K562 (cell line): ENCODE measurements at regions not wholly inside any gene's neighbourhood (a gene's known extent, or its start where the extent isn't known, plus 50 kb on each side); places are given as distances from the start of the nearest gene placed in this dataset.
A peak's percentile ranks its signal among the peaks of the same experiment; 100 is the strongest.

Experiments used
- DACH1 ChIP-seq: fragments of 450-650 bp; IDR thresholded peaks from 2 replicates; pipeline ENCODE4 v1.6.1; 2018; ENCODE audit not compliant: partially characterized antibody
- ESRRA ChIP-seq: fragments of 450-650 bp; IDR thresholded peaks from 2 replicates; pipeline ENCODE4 v1.6.1; 2014; ENCODE audit warnings: low read depth, mild to moderate bottlenecking, moderate library complexity, borderline replicate concordance
- FOXJ3 ChIP-seq: sonication (generic); formaldehyde crosslinking; IDR thresholded peaks from 2 replicates; pipeline ENCODE4 v1.4.0; 2020; ENCODE audit warnings: mild to moderate bottlenecking, missing genetic modification reagents
- FOXM1 ChIP-seq, 2 experiments: fragments of 450-650 bp in 1 of 2; sonication (generic) in 1 of 2; formaldehyde crosslinking in 1 of 2; IDR thresholded peaks; 2 replicates each; pipeline versions ENCODE4 v1.6.1 to v1.9.0; 2017 to 2022; ENCODE audit warnings: low read depth in 2 of 2, mild to moderate bottlenecking in 2 of 2, missing genetic modification reagents in 1 of 2, moderate library complexity in 1 of 2
- GATAD2B ChIP-seq: fragments of 450-650 bp; IDR thresholded peaks from 2 replicates; pipeline ENCODE4 v1.6.1; 2017; ENCODE audit warnings: mild to moderate bottlenecking, borderline replicate concordance
- HOXB6 ChIP-seq: fragments of 250-450 bp; sonication (Bioruptor Pico); IDR thresholded peaks from 2 replicates; pipeline ENCODE4 v1.5.1; 2022; ENCODE audit warnings: mild to moderate bottlenecking, borderline replicate concordance
- KAT7 ChIP-seq: sonication (generic); formaldehyde crosslinking; IDR thresholded peaks from 2 replicates; pipeline ENCODE4 v1.8.0; 2022; ENCODE audit warnings: missing genetic modification reagents, mild to moderate bottlenecking, borderline replicate concordance
- MAZ ChIP-seq, 2 experiments: fragments of 450-650 bp in 1 of 2; sonication (generic) in 1 of 2; formaldehyde crosslinking; IDR thresholded peaks in 1 of 2; conservative IDR thresholded peaks in 1 of 2; 2 replicates each; pipeline versions ENCODE4 v1.4.0 to v1.5.0; 2020; ENCODE audit warnings: mild to moderate bottlenecking in 1 of 2, missing genetic modification reagents in 1 of 2
- NELFE ChIP-seq: IDR thresholded peaks from 2 replicates; pipeline ENCODE4 v1.6.1; 2011; ENCODE audit warnings: mild to moderate bottlenecking; ENCODE audit not compliant: insufficient read depth, insufficient read length
- RBM17 ChIP-seq: fragments of 200-400 bp; formaldehyde crosslinking; IDR thresholded peaks from 2 replicates; pipeline ENCODE4 v1.6.1; 2017; ENCODE audit warnings: low read depth, mild to moderate bottlenecking, low read length, borderline replicate concordance
- SOX6 ChIP-seq: fragments of 450-650 bp; IDR thresholded peaks from 2 replicates; pipeline ENCODE4 v1.6.1; 2014; ENCODE audit warnings: mild to moderate bottlenecking
- SRSF9 ChIP-seq: fragments of 200-400 bp; formaldehyde crosslinking; IDR thresholded peaks from 2 replicates; pipeline ENCODE4 v1.6.1; 2017; ENCODE audit warnings: low read depth, low read length, borderline replicate concordance
- TAF1 ChIP-seq: IDR thresholded peaks from 2 replicates; pipeline ENCODE4 v1.6.1; 2011; ENCODE audit warnings: mild to moderate bottlenecking, low read length, moderate library complexity; ENCODE audit not compliant: insufficient read depth, control insufficient read depth, severe bottlenecking; ENCODE audit errors: extremely low read depth
- TCF3 ChIP-seq: sonication (generic); formaldehyde crosslinking; IDR thresholded peaks from 2 replicates; pipeline ENCODE4 v1.4.0; 2020; ENCODE audit warnings: mild to moderate bottlenecking, missing genetic modification reagents
- ZBED1 ChIP-seq: IDR thresholded peaks from 2 replicates; pipeline ENCODE4 v1.6.1; 2014
- ZNF274 ChIP-seq: IDR thresholded peaks from 2 replicates; pipeline ENCODE4 v1.6.1; 2011; ENCODE audit warnings: low read depth, mild to moderate bottlenecking, low read length, moderate library complexity, borderline replicate concordance
- ZNF354B ChIP-seq: fragments of 250-450 bp; sonication (Bioruptor Pico); IDR thresholded peaks from 2 replicates; pipeline ENCODE4 v1.4.0; 2020
- ZNF609 ChIP-seq: sonication (generic); formaldehyde crosslinking; IDR thresholded peaks from 2 replicates; pipeline ENCODE4 v1.8.1; 2023; ENCODE audit warnings: missing genetic modification reagents, mild to moderate bottlenecking, borderline replicate concordance
- ZNF696 ChIP-seq: fragments of 250-450 bp; sonication (Bioruptor Pico); conservative IDR thresholded peaks from 2 replicates; pipeline ENCODE4 v1.4.0; 2020; ENCODE audit warnings: mild to moderate bottlenecking, moderate library complexity
- ZNF785 ChIP-seq: fragments of 250-450 bp; sonication (Bioruptor Pico); IDR thresholded peaks from 2 replicates; pipeline ENCODE4 v1.4.0; 2020; ENCODE audit warnings: mild to moderate bottlenecking
- TF ChIP-seq, protein P1 (sequence below): fragments of 450-650 bp; conservative IDR thresholded peaks from 2 replicates; pipeline ENCODE4 v1.6.1; 2016; ENCODE audit warnings: missing genetic modification characterization, low read depth, mild to moderate bottlenecking, control low read depth, missing compliant biosample characterization

- TF ChIP-seq DACH1 (no peak), ZNF785 (CRISPR knock-in tag) (no peak), GATAD2B (no peak), TCF3 (CRISPR knock-in tag) (peak; percentile 86), KAT7 (CRISPR knock-in tag) (no peak), SOX6 (peak; percentile 46; the same call in 1 of the 2 replicates), SRSF9 (no peak), FOXM1 (IDR thresholded peaks at IDR 0.05; ENCODE audit: low read depth) (no peak), FOXM1 (CRISPR knock-in tag; IDR thresholded peaks at IDR 0.05; ENCODE audit: low read depth) (no peak), FOXJ3 (CRISPR knock-in tag) (no peak), ZNF696 (CRISPR knock-in tag) (no peak), ZNF274 (no peak), HOXB6 (CRISPR knock-in tag) (no peak), ZNF354B (CRISPR knock-in tag) (no peak), MAZ (CRISPR knock-in tag; conservative IDR thresholded peaks at IDR 0.05 in 1 of 2, IDR thresholded peaks at IDR 0.05 in 1 of 2) (0 out of 4 replicates have a peak, but pooled peaks have one; percentile 23 to 24), ZBED1 (no peak), ZNF609 (CRISPR knock-in tag) (no peak), TAF1 (no peak), ESRRA (peak; percentile 68; the same call in 1 of the 2 replicates), RBM17 (no peak), NELFE (no peak)
- TF ChIP-seq, protein P1, sequence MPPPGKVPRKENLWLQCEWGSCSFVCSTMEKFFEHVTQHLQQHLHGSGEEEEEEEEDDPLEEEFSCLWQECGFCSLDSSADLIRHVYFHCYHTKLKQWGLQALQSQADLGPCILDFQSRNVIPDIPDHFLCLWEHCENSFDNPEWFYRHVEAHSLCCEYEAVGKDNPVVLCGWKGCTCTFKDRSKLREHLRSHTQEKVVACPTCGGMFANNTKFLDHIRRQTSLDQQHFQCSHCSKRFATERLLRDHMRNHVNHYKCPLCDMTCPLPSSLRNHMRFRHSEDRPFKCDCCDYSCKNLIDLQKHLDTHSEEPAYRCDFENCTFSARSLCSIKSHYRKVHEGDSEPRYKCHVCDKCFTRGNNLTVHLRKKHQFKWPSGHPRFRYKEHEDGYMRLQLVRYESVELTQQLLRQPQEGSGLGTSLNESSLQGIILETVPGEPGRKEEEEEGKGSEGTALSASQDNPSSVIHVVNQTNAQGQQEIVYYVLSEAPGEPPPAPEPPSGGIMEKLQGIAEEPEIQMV (tag), result no peak
Observed at GRCh38 chr12:113758165-113758924, 207.8 kb downstream of the RBM19 start (continued).
